K562 (cell line): ENCODE measurements at regions not wholly inside any gene's neighbourhood (a gene's known extent, or its start where the extent isn't known, plus 50 kb on each side); places are given as distances from the start of the nearest gene placed in this dataset.

Experiments
- PHB ChIP-seq: fragments of 250-450 bp; sonication (Bioruptor Pico); IDR thresholded peaks from 2 replicates; pipeline ENCODE4 v1.5.0; 2021
- REST ChIP-seq, 2 experiments: fragments of 450-650 bp; formaldehyde crosslinking in 1 of 2; IDR thresholded peaks; 2 replicates each; pipeline versions ENCODE4 v1.4.0 to v1.6.1; 2014 to 2020; ENCODE audit warnings: mild to moderate bottlenecking in 2 of 2, borderline replicate concordance in 1 of 2, low read depth in 1 of 2
- SNIP1 ChIP-seq: fragments of 450-650 bp; IDR thresholded peaks from 2 replicates; pipeline ENCODE4 v1.7.1; 2017; ENCODE audit warnings: low read depth, mild to moderate bottlenecking
- ZNF77 ChIP-seq: fragments of 250-450 bp; sonication (Bioruptor Pico); IDR thresholded peaks from 2 replicates; pipeline ENCODE4 v1.5.0; 2020
- TF ChIP-seq, protein P1 (sequence below), 2 experiments: fragments of 150-350 bp in 1 of 2; IDR thresholded peaks; 2 replicates each; pipeline ENCODE4 v1.6.1; 2012 to 2016; ENCODE audit warnings: low read depth in 2 of 2, low read length in 2 of 2, mild to moderate bottlenecking in 1 of 2, moderate library complexity in 1 of 2
- TF ChIP-seq, protein P2 (sequence below): IDR thresholded peaks from 2 replicates; pipeline ENCODE4 v1.6.1; 2014; ENCODE audit warnings: antibody characterized with exemption

- 0 out of 2 replicates have a peak, but pooled peaks have one; percentile 7 for TF ChIP-seq REST (IDR thresholded peaks at IDR 0.05; ENCODE audit: borderline replicate concordance)
- no peak for TF ChIP-seq REST (CRISPR knock-in tag; IDR thresholded peaks at IDR 0.05; ENCODE audit: low read depth)
- TF ChIP-seq ZNF77 (CRISPR knock-in tag) = no peak
- TF ChIP-seq, protein P1, sequence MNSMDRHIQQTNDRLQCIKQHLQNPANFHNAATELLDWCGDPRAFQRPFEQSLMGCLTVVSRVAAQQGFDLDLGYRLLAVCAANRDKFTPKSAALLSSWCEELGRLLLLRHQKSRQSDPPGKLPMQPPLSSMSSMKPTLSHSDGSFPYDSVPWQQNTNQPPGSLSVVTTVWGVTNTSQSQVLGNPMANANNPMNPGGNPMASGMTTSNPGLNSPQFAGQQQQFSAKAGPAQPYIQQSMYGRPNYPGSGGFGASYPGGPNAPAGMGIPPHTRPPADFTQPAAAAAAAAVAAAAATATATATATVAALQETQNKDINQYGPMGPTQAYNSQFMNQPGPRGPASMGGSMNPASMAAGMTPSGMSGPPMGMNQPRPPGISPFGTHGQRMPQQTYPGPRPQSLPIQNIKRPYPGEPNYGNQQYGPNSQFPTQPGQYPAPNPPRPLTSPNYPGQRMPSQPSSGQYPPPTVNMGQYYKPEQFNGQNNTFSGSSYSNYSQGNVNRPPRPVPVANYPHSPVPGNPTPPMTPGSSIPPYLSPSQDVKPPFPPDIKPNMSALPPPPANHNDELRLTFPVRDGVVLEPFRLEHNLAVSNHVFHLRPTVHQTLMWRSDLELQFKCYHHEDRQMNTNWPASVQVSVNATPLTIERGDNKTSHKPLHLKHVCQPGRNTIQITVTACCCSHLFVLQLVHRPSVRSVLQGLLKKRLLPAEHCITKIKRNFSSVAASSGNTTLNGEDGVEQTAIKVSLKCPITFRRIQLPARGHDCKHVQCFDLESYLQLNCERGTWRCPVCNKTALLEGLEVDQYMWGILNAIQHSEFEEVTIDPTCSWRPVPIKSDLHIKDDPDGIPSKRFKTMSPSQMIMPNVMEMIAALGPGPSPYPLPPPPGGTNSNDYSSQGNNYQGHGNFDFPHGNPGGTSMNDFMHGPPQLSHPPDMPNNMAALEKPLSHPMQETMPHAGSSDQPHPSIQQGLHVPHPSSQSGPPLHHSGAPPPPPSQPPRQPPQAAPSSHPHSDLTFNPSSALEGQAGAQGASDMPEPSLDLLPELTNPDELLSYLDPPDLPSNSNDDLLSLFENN (IDR thresholded peaks at IDR 0.05; ENCODE audit: low read depth in 2 of 2, low read length in 2 of 2) = 0 out of 4 replicates have a peak, but pooled peaks of 1 of the 2 experiments have one; percentile 62
- TF ChIP-seq, protein P2, sequence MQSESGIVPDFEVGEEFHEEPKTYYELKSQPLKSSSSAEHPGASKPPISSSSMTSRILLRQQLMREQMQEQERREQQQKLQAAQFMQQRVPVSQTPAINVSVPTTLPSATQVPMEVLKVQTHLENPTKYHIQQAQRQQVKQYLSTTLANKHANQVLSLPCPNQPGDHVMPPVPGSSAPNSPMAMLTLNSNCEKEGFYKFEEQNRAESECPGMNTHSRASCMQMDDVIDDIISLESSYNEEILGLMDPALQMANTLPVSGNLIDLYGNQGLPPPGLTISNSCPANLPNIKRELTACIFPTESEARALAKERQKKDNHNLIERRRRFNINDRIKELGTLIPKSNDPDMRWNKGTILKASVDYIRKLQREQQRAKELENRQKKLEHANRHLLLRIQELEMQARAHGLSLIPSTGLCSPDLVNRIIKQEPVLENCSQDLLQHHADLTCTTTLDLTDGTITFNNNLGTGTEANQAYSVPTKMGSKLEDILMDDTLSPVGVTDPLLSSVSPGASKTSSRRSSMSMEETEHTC = no peak
- no peak for TF ChIP-seq SNIP1
- no peak for TF ChIP-seq PHB (CRISPR knock-in tag)
These were observed 981.5 kb downstream of the BRD1 start (continued) for GRCh38 chr22:48846200-48846599.
